ENCODE measurements at regions not wholly inside any gene's neighbourhood (a gene's known extent, or its start where the extent isn't known, plus 50 kb on each side); places are given as distances from the start of the nearest gene placed in this dataset.
A peak's percentile ranks its signal among the peaks of the same experiment; 100 is the strongest.
"Not testable (repeated sequence)": the region's sequence is repeated elsewhere in the genome, so short reads cannot be mapped to it uniquely, and the experiment has no call there.

GRCh38 chr18:34280000-34280399 is 55.3 kb upstream of the NOL4 start:
- DNase-seq: no peak

GRCh38 chr18:34280653-34281052 is 55.9 kb upstream of the NOL4 start:
- no peak for DNase-seq

GRCh38 chr18:34281290-34281689 is 56.6 kb upstream of the NOL4 start:
- DNase-seq: no peak

GRCh38 chr18:34281722-34282121 is 57.0 kb upstream of the NOL4 start:
- no peak for DNase-seq

GRCh38 chr18:34283506-34283905 is 58.8 kb upstream of the NOL4 start:
- no peak for DNase-seq

- no peak for DNase-seq
Observed at GRCh38 chr18:34287825-34288224, 63.1 kb upstream of the NOL4 start.

- DNase-seq: no peak
Observed at GRCh38 chr18:34292594-34292993, 67.9 kb upstream of the NOL4 start.

- no peak for DNase-seq
Observed at GRCh38 chr18:34297287-34297686, 72.6 kb upstream of the NOL4 start.

- DNase-seq: no peak
Observed at GRCh38 chr18:34299828-34300227, 75.1 kb upstream of the NOL4 start.

- no peak for DNase-seq
Observed at GRCh38 chr18:34311468-34311867, 86.8 kb upstream of the NOL4 start.

- DNase-seq: no peak
Observed at GRCh38 chr18:34314847-34315246, 90.1 kb upstream of the NOL4 start.

- no peak for DNase-seq
Observed at GRCh38 chr18:34315591-34316352, 91.1 kb upstream of the NOL4 start.

GRCh38 chr18:34320267-34320666 is 95.6 kb upstream of the NOL4 start:
- no peak for DNase-seq

- DNase-seq: no peak
Observed at GRCh38 chr18:34321066-34321465, 96.4 kb upstream of the NOL4 start.

GRCh38 chr18:34322365-34323289 is 97.9 kb upstream of the NOL4 start:
- peak; percentile 33 for DNase-seq

- no peak for DNase-seq
Observed at GRCh38 chr18:34329840-34330239, 105.1 kb upstream of the NOL4 start.

- no peak for DNase-seq
Observed at GRCh38 chr18:34330308-34330707, 105.6 kb upstream of the NOL4 start.

- not testable (repeated sequence) for DNase-seq
Observed at GRCh38 chr18:34330907-34331306, 106.2 kb upstream of the NOL4 start.

- DNase-seq: not testable (repeated sequence)
Observed at GRCh38 chr18:34331343-34331742, 106.6 kb upstream of the NOL4 start.

- DNase-seq: no peak
Observed at GRCh38 chr18:34339155-34339554, 114.4 kb upstream of the NOL4 start.

- no peak for DNase-seq
Observed at GRCh38 chr18:34342960-34343359, 118.2 kb upstream of the NOL4 start.

GRCh38 chr18:34345738-34346137 is 121.0 kb upstream of the NOL4 start:
- no peak for DNase-seq

GRCh38 chr18:34350778-34351177 is 126.1 kb upstream of the NOL4 start:
- DNase-seq: no peak
